ENCODE measurements at regions not wholly inside any gene's neighbourhood (a gene's known extent, or its start where the extent isn't known, plus 50 kb on each side); places are given as distances from the start of the nearest gene placed in this dataset.

DNA sequence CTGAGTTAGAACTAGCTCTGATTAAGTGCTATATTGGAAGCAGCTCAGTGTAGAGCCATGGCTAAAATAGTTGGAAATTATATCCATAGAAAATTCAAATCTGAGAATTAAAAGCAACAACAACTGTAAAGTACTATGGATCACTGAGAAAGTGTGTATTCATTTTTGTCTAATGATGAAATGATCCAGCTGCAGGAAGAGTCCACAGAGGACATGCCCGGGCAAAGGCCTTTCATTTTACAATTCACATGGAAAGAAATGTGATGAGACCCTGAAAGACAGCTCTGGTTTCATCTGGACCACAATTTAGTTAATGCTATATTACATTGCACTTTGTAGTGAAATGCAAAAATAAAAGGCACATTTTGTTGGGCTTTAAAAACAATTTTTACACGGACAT is 196.8 kb upstream of the FAT1 start:
- TF ChIP-seq CTCF (IDR thresholded peaks at IDR 0.05) (no peak), POLR2A (IDR thresholded peaks at IDR 0.05) (no peak)
